Bronchial epithelial cell (primary cell): ENCODE measurements at regions not wholly inside any gene's neighbourhood (a gene's known extent, or its start where the extent isn't known, plus 50 kb on each side); places are given as distances from the start of the nearest gene placed in this dataset.
"Not testable (repeated sequence)": the region's sequence is repeated elsewhere in the genome, so short reads cannot be mapped to it uniquely, and the experiment has no call there.

Experiments
- DNase-seq: peaks from one replicate; pipeline ENCODE4 v3.0.0-alpha.2; 2010; ENCODE audit warnings: low read depth
- FAIRE-seq: peaks from 2 replicates; lab custom pipeline; 2011; peaks lifted over from hg19 to GRCh38; lab: Jason Lieb, UNC
- H3K27me3 ChIP-seq: 2 replicates; pipeline ENCODE4 v1.5.1; 2011; ENCODE audit warnings: low read length; ENCODE audit not compliant: control insufficient read depth, insufficient read depth
- H3K36me3 ChIP-seq: 2 replicates; pipeline ENCODE4 v1.5.1; 2011; ENCODE audit warnings: low read length; ENCODE audit not compliant: control insufficient read depth, insufficient read depth
- H3K4me3 ChIP-seq: 2 replicates; pipeline ENCODE4 v1.5.1; 2011; ENCODE audit warnings: mild to moderate bottlenecking, low read depth, low read length, control low read depth
- TF ChIP-seq, protein P1 (sequence below): IDR thresholded peaks from 2 replicates; pipeline ENCODE4 v1.5.1; 2011; ENCODE audit warnings: mild to moderate bottlenecking, moderate library complexity, low read length, control low read depth, inconsistent platforms; ENCODE audit not compliant: insufficient read depth, severe bottlenecking

- H3K36me3 ChIP-seq: no peaks in the 10 kb centered on the region
- H3K27me3 ChIP-seq: no peaks in the 10 kb centered on the region
- no peak for DNase-seq
- no peak overlapping the region for H3K4me3 ChIP-seq
- TF ChIP-seq, protein P1, sequence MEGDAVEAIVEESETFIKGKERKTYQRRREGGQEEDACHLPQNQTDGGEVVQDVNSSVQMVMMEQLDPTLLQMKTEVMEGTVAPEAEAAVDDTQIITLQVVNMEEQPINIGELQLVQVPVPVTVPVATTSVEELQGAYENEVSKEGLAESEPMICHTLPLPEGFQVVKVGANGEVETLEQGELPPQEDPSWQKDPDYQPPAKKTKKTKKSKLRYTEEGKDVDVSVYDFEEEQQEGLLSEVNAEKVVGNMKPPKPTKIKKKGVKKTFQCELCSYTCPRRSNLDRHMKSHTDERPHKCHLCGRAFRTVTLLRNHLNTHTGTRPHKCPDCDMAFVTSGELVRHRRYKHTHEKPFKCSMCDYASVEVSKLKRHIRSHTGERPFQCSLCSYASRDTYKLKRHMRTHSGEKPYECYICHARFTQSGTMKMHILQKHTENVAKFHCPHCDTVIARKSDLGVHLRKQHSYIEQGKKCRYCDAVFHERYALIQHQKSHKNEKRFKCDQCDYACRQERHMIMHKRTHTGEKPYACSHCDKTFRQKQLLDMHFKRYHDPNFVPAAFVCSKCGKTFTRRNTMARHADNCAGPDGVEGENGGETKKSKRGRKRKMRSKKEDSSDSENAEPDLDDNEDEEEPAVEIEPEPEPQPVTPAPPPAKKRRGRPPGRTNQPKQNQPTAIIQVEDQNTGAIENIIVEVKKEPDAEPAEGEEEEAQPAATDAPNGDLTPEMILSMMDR: no peak
- FAIRE-seq: no peak
These were observed 1797.9 kb downstream of the NCAM2 start for GRCh38 chr21:22796147-22796546.

GRCh38 chr21:22804151-22804550 is 1805.9 kb downstream of the NCAM2 start:
- Histone ChIP-seq H3K36me3 (no peaks in the 10 kb centered on the region), H3K4me3 (no peak overlapping the region), H3K27me3 (no peaks in the 10 kb centered on the region)
- no peak for DNase-seq
- no peak for FAIRE-seq
- TF ChIP-seq, protein P1: no peak

GRCh38 chr21:22806278-22806677 is 1808.1 kb downstream of the NCAM2 start:
- no peak for DNase-seq

GRCh38 chr21:22813201-22813600 is 1815.0 kb downstream of the NCAM2 start:
- DNase-seq (no peak), FAIRE-seq (no peak)
- TF ChIP-seq, protein P1: no peak
- no peaks in the 10 kb centered on the region for H3K36me3 ChIP-seq
- no peaks in the 10 kb centered on the region for H3K27me3 ChIP-seq
- no peak overlapping the region for H3K4me3 ChIP-seq

More at GRCh38 chr21:22806278-22806677, 1808.1 kb downstream of the NCAM2 start:
- Histone ChIP-seq H3K36me3 (no peaks in the 10 kb centered on the region), H3K4me3 (no peak overlapping the region), H3K27me3 (no peaks in the 10 kb centered on the region)
- TF ChIP-seq, protein P1: no peak
- no peak for FAIRE-seq

- not testable (repeated sequence) for H3K36me3 ChIP-seq, H3K27me3 ChIP-seq, FAIRE-seq, DNase-seq, H3K4me3 ChIP-seq
These were observed 1820.7 kb downstream of the NCAM2 start for GRCh38 chr21:22818681-22819485.

DNA sequence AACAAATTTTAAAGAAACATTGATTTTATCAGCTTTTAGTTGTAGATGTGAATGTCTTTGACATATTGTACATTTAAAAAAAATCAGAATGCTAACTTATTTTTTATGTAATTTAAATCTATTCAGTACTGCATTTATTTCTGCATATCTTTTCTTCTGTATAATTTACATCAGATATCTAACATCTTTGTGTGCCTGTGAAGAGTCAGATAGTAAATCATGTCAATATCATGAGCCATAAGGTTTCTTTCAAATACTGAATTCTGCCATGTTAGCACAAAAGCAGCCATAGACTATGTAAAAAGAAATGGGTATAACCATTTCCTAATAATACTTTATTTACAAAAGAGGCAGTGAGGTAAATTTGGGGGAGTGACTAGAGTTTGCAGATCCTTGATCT is 1829.2 kb downstream of the NCAM2 start:
- Histone ChIP-seq H3K36me3 (no peaks in the 10 kb centered on the region), H3K27me3 (no peaks in the 10 kb centered on the region), H3K4me3 (no peak overlapping the region)
- TF ChIP-seq, protein P1: no peak
- no peak for DNase-seq
- no peak for FAIRE-seq
